Endothelial cell (in vitro differentiated cells): ENCODE measurements at regions not wholly inside any gene's neighbourhood (a gene's known extent, or its start where the extent isn't known, plus 50 kb on each side); places are given as distances from the start of the nearest gene placed in this dataset.

Source experiments
- DNase-seq: peaks from one replicate; pipeline ENCODE4 v3.0.0; 2021; ENCODE audit warnings: low spot score
- H3K27ac Mint-ChIP-seq: one replicate; pipeline ENCODE4 v1.8.0; 2021; ENCODE audit warnings: mixed read lengths, inconsistent platforms; ENCODE audit not compliant: unreplicated experiment
- H3K27me3 Mint-ChIP-seq: one replicate; pipeline ENCODE4 v1.8.0; 2021; ENCODE audit warnings: mild to moderate bottlenecking, moderate library complexity, mixed read lengths, inconsistent platforms; ENCODE audit not compliant: unreplicated experiment
- H3K36me3 Mint-ChIP-seq: one replicate; pipeline ENCODE4 v1.8.0; 2021; ENCODE audit warnings: mild to moderate bottlenecking, low read depth, mixed read lengths, inconsistent platforms; ENCODE audit not compliant: unreplicated experiment
- H3K4me1 Mint-ChIP-seq: one replicate; pipeline ENCODE4 v1.8.0; 2021; ENCODE audit warnings: mild to moderate bottlenecking, mixed read lengths, inconsistent platforms; ENCODE audit not compliant: unreplicated experiment
- H3K4me3 Mint-ChIP-seq: one replicate; pipeline ENCODE4 v1.8.0; 2021; ENCODE audit warnings: mild to moderate bottlenecking, mixed read lengths, inconsistent platforms; ENCODE audit not compliant: unreplicated experiment
- H3K9me3 Mint-ChIP-seq: one replicate; pipeline ENCODE4 v1.8.0; 2021; ENCODE audit warnings: mixed read lengths, inconsistent platforms; ENCODE audit not compliant: unreplicated experiment
- TF ChIP-seq, protein P1 (sequence below): fragments of 200-600 bp; sonication (generic); IDR thresholded peaks from one replicate; pipeline ENCODE4 v1.5.0; 2021; ENCODE audit warnings: antibody characterized with exemption; ENCODE audit not compliant: unreplicated experiment

DNA sequence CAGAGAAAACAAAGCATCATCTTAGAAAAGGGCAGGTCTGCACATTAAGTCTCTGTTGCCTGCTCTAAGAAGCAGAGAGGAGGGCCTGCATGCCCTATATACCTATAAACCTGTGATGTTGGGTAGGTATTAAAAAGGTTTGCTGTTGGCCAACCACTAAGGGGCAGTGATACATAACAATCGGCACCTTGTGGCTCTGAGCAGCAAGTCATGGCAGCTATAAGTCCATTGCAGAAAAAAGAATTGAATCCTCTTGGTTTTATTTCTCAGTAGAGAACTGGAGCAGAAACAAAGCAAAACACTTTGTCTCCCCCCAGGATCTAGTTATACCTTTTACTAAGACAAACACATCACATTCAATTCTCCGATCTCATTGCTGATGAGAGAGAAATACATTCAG lies 1364.4 kb downstream of the STIM2 start:
- no peak overlapping the region for H3K27ac Mint-ChIP-seq
- TF ChIP-seq, protein P1, sequence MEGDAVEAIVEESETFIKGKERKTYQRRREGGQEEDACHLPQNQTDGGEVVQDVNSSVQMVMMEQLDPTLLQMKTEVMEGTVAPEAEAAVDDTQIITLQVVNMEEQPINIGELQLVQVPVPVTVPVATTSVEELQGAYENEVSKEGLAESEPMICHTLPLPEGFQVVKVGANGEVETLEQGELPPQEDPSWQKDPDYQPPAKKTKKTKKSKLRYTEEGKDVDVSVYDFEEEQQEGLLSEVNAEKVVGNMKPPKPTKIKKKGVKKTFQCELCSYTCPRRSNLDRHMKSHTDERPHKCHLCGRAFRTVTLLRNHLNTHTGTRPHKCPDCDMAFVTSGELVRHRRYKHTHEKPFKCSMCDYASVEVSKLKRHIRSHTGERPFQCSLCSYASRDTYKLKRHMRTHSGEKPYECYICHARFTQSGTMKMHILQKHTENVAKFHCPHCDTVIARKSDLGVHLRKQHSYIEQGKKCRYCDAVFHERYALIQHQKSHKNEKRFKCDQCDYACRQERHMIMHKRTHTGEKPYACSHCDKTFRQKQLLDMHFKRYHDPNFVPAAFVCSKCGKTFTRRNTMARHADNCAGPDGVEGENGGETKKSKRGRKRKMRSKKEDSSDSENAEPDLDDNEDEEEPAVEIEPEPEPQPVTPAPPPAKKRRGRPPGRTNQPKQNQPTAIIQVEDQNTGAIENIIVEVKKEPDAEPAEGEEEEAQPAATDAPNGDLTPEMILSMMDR, result peak; percentile 14
- no peaks in the 10 kb centered on the region for H3K4me1 Mint-ChIP-seq
- no peaks in the 10 kb centered on the region for H3K27me3 Mint-ChIP-seq
- no peaks in the 10 kb centered on the region for H3K36me3 Mint-ChIP-seq
- no peaks in the 10 kb centered on the region for H3K9me3 Mint-ChIP-seq
- peak; percentile 23 for DNase-seq
- H3K4me3 Mint-ChIP-seq, result no peak overlapping the region

DNA sequence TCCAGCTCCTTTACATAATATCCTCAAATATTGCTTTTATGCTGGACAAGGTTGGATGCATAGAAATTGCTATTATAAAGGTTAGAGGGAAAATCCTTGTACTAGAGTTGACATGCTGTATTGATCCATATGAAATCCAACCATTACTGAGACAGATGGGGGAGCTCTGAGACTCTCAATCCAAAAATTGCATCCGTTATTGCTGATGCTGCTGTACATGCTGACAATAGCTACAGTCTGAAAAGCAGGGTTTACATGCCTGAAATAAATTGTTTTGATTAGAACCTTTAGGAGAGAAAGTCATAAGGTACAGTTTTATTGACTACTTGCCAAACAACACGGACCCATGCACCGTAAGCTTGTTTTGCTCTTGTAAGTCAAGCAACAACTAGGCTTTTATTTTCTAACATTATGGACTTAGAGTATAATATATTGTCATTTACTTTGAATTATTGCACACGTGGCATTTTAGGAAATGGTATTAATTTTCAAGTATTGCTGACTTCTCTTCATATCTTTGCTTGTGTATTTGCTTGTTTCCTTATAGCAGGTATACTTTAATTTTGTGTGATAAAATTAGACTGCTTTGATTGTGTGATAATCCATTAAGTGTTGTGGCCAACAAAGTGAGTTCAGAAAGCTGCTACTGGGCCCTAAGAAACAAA lies 1365.2 kb downstream of the STIM2 start:
- no peak overlapping the region for H3K27ac Mint-ChIP-seq
- no peaks in the 10 kb centered on the region for H3K36me3 Mint-ChIP-seq
- no peaks in the 10 kb centered on the region for H3K9me3 Mint-ChIP-seq
- H3K27me3 Mint-ChIP-seq, result no peaks in the 10 kb centered on the region
- TF ChIP-seq, protein P1, result no peak
- no peak overlapping the region for H3K4me3 Mint-ChIP-seq
- no peak for DNase-seq
- H3K4me1 Mint-ChIP-seq, result no peaks in the 10 kb centered on the region

DNA sequence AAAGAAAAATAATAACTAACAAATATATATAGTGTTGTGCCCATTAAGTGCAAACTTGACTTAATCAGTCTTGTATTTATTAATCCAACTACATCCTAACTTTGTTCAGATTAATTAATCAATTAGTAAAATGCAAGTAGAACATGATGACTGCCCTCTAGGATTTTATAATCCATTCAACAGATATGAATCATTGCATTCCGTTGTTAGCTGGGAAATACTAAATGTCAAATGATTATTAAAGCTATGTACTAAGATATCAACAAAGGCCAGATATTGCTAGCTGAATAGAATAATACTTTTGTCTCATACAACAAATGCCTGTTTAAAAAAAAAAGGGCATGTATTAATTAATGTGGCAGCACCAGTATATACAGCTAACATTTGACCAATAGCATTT lies 1366.3 kb downstream of the STIM2 start:
- Mint-ChIP-seq H3K27ac (no peak overlapping the region), H3K9me3 (no peaks in the 10 kb centered on the region), H3K36me3 (no peaks in the 10 kb centered on the region), H3K4me3 (no peak overlapping the region), H3K4me1 (no peaks in the 10 kb centered on the region), H3K27me3 (no peaks in the 10 kb centered on the region)
- DNase-seq, result no peak
- TF ChIP-seq, protein P1, result no peak

DNA sequence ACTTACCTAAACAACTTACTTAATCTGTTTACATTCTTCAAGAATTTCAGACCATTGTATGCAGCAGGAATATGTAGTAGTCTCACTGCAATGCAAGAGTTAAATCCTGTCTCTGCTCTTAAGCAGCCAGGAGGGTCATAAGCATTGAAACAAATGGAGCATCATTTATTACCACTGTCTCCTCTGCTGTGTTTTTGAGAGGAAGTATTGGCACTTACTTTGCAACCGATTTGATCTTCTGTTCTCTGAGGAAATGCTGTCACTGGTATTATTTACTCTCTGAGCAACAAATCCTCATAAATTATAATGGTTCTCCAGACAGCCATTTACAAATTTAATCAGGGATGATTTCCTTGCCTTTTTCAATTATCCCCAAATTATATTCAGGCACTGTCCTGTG lies 1367.1 kb downstream of the STIM2 start:
- TF ChIP-seq, protein P1, result no peak
- Mint-ChIP-seq H3K9me3 (no peaks in the 10 kb centered on the region), H3K36me3 (no peaks in the 10 kb centered on the region), H3K27ac (no peak overlapping the region), H3K4me3 (no peak overlapping the region), H3K4me1 (no peaks in the 10 kb centered on the region), H3K27me3 (no peaks in the 10 kb centered on the region)
- DNase-seq, result no peak

DNA sequence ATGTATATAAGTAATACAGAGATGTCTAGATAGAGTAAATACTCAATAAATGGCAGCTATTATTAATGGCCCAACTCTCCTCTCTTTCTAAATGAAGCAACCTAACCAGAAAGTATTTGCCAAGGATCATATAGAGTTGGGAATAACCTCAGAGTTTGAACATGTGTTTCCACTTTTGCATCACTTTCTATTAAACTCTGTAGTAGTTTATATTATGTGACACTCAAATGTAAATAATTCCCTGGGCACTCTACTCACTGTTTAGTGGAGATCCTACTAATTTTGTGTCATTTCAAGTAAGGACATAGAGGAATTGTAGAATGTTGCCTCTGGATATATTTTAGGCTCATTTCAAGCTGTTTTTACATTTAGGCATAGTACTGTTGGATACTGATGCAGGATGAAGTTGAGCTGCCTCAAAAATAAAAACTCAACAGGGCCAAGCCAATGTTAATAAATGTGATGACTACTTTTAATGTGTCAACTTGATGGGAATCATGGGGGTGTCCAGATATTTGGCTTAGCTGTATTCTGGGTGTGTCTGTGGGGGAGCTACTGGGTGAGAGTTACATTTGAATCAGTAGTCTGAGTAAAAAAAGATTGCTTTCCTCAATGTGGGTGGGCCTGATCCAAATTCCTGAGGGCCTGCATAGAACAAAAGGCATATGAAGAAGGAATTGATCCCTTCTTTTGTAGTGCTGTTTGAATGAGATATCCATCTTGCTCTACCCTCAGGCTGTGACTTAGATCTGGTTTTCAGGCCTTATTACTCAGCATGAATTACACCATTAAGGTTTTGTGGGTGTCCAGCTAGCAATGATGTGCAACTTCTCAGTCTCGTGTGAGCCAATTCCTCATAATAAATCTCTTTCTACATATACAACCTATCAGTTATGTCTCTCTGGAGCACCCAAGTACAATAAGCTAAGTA lies 1368.2 kb downstream of the STIM2 start:
- H3K4me1 Mint-ChIP-seq, result no peaks in the 10 kb centered on the region
- H3K4me3 Mint-ChIP-seq, result no peak overlapping the region
- no peaks in the 10 kb centered on the region for H3K27me3 Mint-ChIP-seq
- H3K36me3 Mint-ChIP-seq, result no peaks in the 10 kb centered on the region
- TF ChIP-seq, protein P1, result no peak
- H3K27ac Mint-ChIP-seq, result no peak overlapping the region
- no peaks in the 10 kb centered on the region for H3K9me3 Mint-ChIP-seq
- DNase-seq, result no peak
